ENCODE measurements at regions not wholly inside any gene's neighbourhood (a gene's known extent, or its start where the extent isn't known, plus 50 kb on each side); places are given as distances from the start of the nearest gene placed in this dataset.

DNA sequence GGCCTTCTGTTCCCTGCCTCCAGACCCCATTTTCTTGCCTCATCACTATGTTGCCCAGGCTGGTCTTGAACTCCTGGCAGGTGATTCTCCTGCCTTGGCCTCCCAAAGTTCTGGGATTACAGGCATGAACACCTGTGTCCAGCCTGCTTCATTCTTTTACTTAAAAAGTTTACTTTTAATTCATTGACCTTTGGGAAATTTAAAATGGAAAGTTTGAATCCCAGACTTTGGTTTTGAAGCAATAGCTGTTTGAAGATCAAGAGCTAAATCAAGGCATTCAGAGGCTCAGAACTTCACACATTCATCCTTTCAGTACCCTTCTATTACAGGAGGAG is 79.3 kb upstream of the SESTD1 start:
- TF ChIP-seq, protein P1, sequence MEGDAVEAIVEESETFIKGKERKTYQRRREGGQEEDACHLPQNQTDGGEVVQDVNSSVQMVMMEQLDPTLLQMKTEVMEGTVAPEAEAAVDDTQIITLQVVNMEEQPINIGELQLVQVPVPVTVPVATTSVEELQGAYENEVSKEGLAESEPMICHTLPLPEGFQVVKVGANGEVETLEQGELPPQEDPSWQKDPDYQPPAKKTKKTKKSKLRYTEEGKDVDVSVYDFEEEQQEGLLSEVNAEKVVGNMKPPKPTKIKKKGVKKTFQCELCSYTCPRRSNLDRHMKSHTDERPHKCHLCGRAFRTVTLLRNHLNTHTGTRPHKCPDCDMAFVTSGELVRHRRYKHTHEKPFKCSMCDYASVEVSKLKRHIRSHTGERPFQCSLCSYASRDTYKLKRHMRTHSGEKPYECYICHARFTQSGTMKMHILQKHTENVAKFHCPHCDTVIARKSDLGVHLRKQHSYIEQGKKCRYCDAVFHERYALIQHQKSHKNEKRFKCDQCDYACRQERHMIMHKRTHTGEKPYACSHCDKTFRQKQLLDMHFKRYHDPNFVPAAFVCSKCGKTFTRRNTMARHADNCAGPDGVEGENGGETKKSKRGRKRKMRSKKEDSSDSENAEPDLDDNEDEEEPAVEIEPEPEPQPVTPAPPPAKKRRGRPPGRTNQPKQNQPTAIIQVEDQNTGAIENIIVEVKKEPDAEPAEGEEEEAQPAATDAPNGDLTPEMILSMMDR (conservative IDR thresholded peaks at IDR 0.05; ENCODE audit: low read length), result no peak
- TF ChIP-seq EZH2phosphoT487 (IDR thresholded peaks at IDR 0.05; ENCODE audit: borderline replicate concordance), result no peak

All from Loucy (cell line).